ENCODE measurements at regions not wholly inside any gene's neighbourhood (a gene's known extent, or its start where the extent isn't known, plus 50 kb on each side); places are given as distances from the start of the nearest gene placed in this dataset.
"Not testable (repeated sequence)": the region's sequence is repeated elsewhere in the genome, so short reads cannot be mapped to it uniquely, and the experiment has no call there.

DNA sequence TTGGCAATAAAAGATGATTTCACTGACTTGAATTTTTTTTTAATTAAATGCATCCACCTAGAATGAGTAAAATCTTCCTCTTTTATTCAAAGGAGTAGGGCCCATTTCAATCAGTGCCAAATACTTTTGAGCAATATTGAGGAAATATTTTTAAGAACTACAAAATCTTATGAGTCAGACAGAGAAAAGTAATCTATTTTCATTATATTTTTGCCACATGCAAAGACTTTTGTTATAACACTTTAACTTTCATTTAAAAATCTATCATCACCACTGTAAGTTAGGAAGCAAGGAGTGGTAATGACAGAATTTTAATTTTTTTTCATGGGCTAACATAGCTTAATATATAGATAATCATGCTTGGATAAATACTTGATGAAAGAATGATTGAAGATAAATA is 345.2 kb upstream of the KITLG start:
- no peak for DNase-seq

DNA sequence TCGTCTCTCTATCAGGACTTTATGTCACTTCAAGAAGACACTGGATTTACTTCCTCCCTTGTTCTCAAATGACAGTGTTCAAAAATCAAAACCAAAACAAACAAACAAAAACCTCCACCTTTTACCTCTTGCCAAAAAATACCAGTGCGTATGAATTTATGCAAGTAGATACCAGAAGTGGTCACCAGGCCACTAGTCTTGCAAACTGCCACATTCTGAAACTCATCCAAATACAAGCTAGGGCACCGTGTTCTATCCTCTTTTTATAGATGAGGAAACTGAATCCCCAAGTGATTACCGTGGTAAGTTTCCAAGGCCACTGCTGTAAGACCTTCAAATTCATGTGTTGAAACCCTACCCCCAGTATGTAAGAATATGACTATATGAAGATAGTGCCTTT is 343.9 kb upstream of the KITLG start:
- no peak for DNase-seq

DNA sequence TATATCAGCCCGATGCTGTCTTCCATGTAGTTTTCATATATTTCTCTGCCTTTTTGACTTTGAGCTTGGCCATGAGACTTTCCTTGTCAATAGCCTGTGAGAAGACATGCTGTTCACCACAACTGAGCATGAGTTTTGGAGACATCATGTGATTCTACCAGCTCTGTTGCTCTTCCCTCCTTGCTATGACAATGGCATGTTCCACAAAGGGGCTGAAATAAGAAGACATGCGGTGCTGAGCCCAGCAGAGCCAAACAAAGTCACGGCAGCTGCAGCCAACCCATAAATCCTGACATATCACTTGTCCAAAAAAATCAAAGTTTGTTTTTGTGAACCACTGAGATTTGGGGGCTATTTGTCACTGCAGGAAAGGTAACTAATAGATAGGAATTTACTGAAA is 343.4 kb upstream of the KITLG start:
- no peak for DNase-seq

GRCh38 chr12:88922816-88923215 is 342.5 kb upstream of the KITLG start:
- DNase-seq: no peak

- DNase-seq: no peak
These were observed 341.7 kb upstream of the KITLG start for GRCh38 chr12:88921890-88922532.

DNA sequence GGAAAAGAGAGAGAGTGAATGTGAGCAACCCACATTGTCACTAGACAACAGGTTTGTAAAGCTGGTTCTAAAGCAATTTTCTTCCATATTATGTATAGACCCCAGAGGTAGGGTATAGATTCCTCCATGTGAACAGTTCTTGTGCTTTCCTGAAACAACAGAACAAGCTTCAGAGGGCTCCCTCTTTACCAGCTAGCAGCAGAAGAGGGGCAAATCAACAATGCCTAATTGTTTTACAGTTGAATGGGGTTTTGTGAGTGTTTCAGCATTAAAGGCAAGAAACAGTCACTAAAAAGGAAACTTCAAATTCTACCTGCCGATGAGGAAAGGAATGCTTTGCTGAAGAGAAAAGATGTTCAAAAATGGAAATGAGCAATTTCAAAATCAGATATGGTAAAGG is 341.2 kb upstream of the KITLG start:
- no peak for DNase-seq

GRCh38 chr12:88918161-88918560 is 337.9 kb upstream of the KITLG start:
- DNase-seq: no peak

DNA sequence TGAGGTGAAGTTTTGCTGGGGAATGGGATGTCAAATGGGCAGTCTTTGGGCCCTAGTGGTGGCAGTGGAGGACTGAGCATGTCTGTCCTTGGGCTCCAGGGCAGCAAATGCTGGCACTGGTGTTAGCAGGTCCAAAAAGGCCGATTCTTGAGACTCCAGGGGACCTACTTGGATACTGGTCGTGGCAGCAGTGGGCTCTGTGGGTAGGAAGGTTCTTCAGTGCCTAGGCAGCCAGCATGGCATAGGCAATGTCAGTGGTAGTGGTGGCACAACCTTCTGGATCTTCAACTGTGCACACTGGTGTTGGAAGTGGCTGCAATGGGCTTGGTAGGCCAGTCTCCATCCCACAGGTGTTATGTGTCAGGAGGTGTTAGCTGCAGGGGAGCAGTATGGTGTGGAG is 334.7 kb upstream of the KITLG start:
- DNase-seq: no peak

DNA sequence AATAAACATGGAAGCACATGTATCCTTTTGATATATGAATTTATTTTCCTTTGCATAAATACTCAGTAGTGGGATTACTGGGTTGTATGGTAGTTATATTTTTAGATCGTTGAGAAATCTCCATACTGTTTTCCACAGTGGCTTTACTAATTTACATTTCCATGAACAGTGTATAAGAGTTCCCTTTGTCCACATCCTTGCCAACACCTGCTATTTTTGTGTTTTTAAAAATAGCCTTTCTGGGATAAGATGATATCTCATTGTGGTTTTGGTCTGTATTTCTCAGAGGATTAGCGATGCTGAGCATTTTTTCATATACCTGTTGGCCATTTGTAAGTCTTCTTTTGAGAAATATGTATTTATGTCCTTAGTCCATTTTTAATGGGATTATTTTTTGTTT is 329.2 kb upstream of the KITLG start:
- DNase-seq: no peak

DNA sequence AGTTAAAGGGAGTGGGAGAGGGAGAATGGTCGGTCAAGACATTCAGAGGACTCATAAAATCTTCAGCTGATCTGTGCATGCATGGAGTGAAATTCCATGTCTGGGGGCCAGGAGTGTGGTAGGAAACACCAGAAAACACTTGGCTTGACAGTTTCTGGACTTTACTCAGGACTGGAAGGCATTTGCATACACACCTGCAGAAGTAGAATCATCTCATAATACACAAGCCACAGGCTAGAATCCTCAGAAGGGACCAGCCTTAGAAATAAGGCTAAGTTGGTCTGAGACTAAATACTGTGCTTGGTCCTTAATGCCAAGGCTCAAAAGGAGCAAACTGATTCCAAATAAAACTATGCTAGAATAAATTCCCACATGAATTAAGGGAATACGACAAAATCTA is 328.1 kb upstream of the KITLG start:
- no peak for DNase-seq

- no peak for DNase-seq
These were observed 324.4 kb upstream of the KITLG start for GRCh38 chr12:88904705-88905104.

GRCh38 chr12:88903333-88903732 is 323.1 kb upstream of the KITLG start:
- no peak for DNase-seq

- no peak for DNase-seq
These were observed 317.5 kb upstream of the KITLG start for GRCh38 chr12:88897723-88898122.

DNA sequence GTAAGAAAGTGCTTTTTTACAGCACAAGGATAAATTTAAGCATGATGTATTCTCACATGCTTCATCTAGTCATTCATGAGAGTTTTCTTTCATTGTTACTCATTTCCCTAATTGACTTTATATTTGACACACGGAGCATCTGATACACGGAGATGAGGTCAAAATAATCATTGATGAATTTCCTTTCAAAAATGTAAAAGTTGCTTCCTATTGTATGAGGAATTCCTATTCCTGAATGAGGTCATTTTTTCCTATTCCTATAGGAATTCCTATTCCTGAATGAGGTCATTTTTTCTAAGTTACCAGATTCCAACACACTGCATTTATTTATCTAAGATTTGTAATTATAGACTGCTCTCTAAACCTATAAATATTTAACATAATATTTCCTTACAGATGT is 316.7 kb upstream of the KITLG start:
- no peak for DNase-seq

- DNase-seq: no peak
These were observed 315.4 kb upstream of the KITLG start for GRCh38 chr12:88895634-88896033.

GRCh38 chr12:88893801-88894200 is 313.5 kb upstream of the KITLG start:
- no peak for DNase-seq

- DNase-seq: not testable (repeated sequence)
These were observed 311.2 kb upstream of the KITLG start for GRCh38 chr12:88891434-88891833.

DNA sequence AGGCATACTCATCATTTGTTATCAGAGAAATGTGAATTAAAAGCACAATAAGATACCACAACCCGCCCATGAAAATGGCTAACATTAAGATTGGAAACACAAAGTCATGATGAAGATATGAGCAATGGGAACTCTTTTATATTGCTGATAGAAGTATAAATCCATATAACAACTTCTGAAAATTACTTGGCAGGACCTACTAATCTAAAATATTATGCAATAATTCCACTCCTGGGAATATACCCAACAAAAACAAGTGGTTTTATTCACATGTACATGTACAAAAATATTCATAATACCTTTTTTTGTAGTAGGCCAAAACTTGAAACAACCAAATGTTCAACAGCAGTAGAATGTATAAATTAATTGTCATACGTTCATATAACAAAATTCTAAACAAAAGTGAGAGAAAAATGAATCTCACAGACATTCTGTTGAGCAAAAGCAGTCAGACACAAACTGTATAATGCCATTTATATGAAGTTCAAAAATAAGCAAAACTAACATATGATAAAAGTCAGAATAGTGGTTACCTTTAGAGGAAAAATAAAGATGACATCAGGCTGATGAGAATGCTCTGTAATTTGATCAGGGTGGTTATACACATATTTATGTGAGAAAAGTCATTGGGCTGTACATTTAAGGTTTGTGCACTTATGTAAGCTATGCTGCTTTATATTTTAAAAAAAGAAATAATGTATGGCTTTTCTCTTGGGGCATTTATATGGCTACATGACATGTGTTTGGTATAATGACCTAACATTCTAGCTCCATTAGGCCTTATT is 309.2 kb upstream of the KITLG start:
- no peak for DNase-seq

DNA sequence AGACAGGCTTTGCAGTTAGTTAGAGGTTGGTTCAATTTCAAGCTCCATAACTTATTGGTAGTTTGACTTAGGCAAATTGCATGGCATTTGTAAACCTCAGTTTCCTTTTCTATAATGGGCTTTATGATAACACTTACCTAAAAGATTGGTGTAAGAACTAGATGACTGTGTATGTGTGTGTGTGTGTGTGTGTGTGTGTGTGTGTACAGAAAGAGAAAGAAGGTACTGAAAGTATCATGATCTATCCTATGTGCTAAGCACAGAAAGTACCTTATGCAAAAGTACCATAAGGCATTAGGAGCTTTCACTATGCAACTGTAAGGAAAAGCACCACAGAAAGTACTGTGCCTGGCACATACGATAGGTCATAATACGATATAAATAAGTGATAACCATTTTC is 304.3 kb upstream of the KITLG start:
- no peak for DNase-seq

DNA sequence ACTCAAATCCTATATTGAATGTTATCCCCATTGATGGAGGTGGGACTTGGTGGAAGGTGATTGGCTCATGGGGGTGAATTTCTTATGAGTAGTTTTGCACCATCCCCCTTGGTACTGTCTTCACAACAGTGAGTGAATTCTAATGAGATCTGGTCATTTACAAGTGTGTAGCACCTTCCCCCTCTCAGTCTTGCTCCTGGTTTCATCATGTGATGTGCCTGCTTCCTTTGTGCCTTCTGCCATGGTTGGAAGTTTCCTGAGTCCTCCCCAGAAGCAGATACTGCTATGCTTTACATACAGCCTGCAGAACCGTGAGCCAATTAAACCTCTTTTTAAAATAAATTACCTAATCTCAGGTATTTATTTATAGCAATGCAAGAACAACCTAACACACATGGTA is 302.4 kb upstream of the KITLG start:
- no peak for DNase-seq

DNA sequence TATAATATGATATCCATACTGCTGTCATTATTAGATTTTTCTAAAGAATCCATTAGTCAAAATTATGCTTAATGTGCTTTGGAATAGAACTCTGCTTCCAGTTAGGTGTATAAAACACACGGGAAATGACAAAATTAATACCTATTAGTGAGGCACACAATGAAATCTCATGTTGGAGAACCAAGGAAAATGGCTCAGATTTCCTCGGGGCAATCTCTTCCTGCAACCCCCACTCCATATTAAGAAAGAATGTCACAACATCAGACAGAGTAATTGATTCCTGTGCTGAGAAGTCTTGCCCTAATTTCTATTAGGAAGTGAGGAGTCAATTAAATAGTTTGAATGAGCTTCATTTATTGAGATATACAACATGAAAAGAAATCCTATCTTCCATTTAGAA is 299.8 kb upstream of the KITLG start:
- DNase-seq: no peak

DNA sequence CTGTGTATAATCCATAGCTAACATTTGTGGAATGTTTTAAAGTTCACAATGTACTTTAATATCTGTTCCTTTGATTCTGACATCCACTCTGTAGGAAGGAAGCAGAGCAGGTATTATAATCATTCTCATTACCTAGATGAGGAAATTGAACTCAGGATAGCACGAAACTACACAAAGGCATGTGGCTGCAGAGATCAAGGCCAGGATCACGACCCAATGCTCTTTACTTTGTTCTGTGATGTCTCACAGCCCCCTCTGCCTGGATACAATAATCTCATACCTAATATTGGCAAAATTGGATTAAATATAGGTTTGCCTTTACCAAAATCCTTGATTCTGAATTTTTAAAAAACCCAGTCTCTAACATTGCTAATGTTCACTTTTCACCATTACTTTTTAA is 298.0 kb upstream of the KITLG start:
- DNase-seq: no peak

GRCh38 chr12:88876857-88877256 is 296.6 kb upstream of the KITLG start:
- DNase-seq: no peak

DNA sequence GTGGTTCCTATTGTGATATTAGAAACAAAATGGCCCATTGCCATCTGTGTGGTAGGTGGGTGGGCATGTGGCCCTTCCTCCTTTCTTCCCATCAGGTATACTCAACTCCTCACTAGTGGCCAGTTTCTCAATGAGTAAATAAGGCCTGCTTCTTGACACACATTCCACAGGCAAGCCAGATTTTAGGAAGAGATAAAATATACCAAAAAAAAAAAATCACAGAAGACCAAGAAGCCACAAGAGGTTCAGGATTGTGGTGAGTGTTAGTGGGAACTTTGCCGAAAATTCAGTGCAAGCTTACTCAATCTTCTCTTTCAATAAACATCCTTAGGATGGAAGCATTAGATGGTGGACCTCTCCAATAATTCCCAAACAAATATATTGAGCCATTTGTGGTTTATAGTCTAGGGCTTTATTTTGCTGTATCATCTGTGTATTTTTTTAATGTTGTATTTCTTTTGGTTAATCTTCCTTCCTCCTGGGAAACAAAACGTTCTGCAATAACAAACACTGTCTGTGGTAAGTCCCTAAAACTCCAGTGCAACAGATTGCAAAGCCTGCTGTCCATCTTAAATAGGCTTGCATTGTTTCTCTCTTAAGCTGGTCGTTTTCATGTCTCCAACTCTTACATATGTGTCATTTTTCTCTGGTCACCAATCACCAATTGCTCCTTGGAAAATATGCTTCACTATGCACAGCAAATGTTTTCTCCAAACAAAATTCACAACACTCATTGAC is 289.9 kb upstream of the KITLG start:
- DNase-seq: no peak

All from NCI-H2081 treated with DMSO at 0.1 percent for 48 hours (cell line).